SH-SY5Y (cell line): ENCODE measurements at regions not wholly inside any gene's neighbourhood (a gene's known extent, or its start where the extent isn't known, plus 50 kb on each side); places are given as distances from the start of the nearest gene placed in this dataset.

Source experiments
- GATA2 ChIP-seq: IDR thresholded peaks from 2 replicates; pipeline ENCODE4 v1.6.1; 2011; ENCODE audit warnings: mild to moderate bottlenecking, low read depth, low read length
- GATA3 ChIP-seq: IDR thresholded peaks from 2 replicates; pipeline ENCODE4 v1.6.1; 2011; ENCODE audit warnings: low read depth, mild to moderate bottlenecking, low read length, moderate library complexity

DNA sequence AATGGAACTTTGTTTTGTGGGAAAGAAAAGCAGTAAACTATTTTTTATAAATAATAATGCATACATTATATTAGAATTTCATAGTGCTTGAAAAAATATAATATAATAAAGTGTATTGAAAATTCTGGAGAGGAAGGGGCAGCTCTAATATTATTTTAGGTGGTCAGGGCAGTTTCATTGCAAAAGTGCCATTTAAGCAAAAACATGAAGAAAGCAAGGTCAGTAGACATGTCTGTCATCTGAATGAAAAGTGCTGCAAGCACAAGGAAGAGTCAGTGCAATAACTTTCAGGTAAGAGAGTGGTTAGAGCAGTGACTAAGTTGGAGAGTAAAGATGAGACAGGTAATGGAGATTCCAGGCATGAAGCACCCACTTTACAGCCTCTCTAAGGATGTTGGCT is 435.6 kb upstream of the REG3G start:
- no peak for TF ChIP-seq GATA2
- no peak for TF ChIP-seq GATA3
